A673 (cell line): ENCODE measurements at regions not wholly inside any gene's neighbourhood (a gene's known extent, or its start where the extent isn't known, plus 50 kb on each side); places are given as distances from the start of the nearest gene placed in this dataset.

Experiments
- CTCF ChIP-seq: fragments of 300-800, 200-600 bp; sonication (generic); conservative IDR thresholded peaks from 2 replicates; pipeline ENCODE4 v1.5.1; 2017; ENCODE audit warnings: low read depth, mild to moderate bottlenecking, antibody characterized with exemption, low read length, moderate library complexity, mixed read lengths
- EZH2 ChIP-seq: fragments of 200-600 bp; sonication (generic); IDR thresholded peaks from 2 replicates; pipeline ENCODE4 v1.6.1; 2017; ENCODE audit warnings: borderline replicate concordance, low read depth, mild to moderate bottlenecking, mixed read lengths, antibody characterized with exemption, low read length; ENCODE audit not compliant: poor library complexity, severe bottlenecking

- TF ChIP-seq CTCF: no peak
- no peak for TF ChIP-seq EZH2
These were observed 490.8 kb upstream of the GRM3 start for GRCh38 chr7:86152926-86153325.
